ENCODE measurements at regions not wholly inside any gene's neighbourhood (a gene's known extent, or its start where the extent isn't known, plus 50 kb on each side); places are given as distances from the start of the nearest gene placed in this dataset.
"Not testable (repeated sequence)": the region's sequence is repeated elsewhere in the genome, so short reads cannot be mapped to it uniquely, and the experiment has no call there.

GRCh38 chr4:54840430-54840829 is 182.7 kb downstream of the KIT start:
- TF ChIP-seq CTCF (IDR thresholded peaks at IDR 0.05; ENCODE audit: low read depth, low read length): no peak
- Histone ChIP-seq H3K4me1 (no peaks in the 10 kb centered on the region), H3K9me3 (no peaks in the 10 kb centered on the region), H3K27me3 (no peaks in the 10 kb centered on the region), H3K36me3 (no peaks in the 10 kb centered on the region), H3K4me3 (ENCODE audit: low read depth, low read length) (no peak overlapping the region)
- DNase-seq: no peak

- Histone ChIP-seq H3K4me1 (no peaks in the 10 kb centered on the region), H3K36me3 (no peaks in the 10 kb centered on the region), H3K4me3 (ENCODE audit: low read depth, low read length) (no peak overlapping the region), H3K9me3 (no peaks in the 10 kb centered on the region), H3K27me3 (no peaks in the 10 kb centered on the region)
- TF ChIP-seq CTCF (IDR thresholded peaks at IDR 0.05; ENCODE audit: low read depth, low read length): no peak
- DNase-seq: no peak
Observed at GRCh38 chr4:54838301-54838700, 180.5 kb downstream of the KIT start.

GRCh38 chr4:54837576-54838140 is 179.9 kb downstream of the KIT start:
- Histone ChIP-seq H3K9me3 (no peaks in the 10 kb centered on the region), H3K4me3 (ENCODE audit: low read depth, low read length) (no peak overlapping the region), H3K4me1 (no peaks in the 10 kb centered on the region), H3K36me3 (no peaks in the 10 kb centered on the region), H3K27me3 (no peaks in the 10 kb centered on the region)
- no peak for DNase-seq
- no peak for TF ChIP-seq CTCF (IDR thresholded peaks at IDR 0.05; ENCODE audit: low read depth, low read length)

GRCh38 chr4:54828361-54828760 is 170.6 kb downstream of the KIT start:
- not testable (repeated sequence) for DNase-seq; H3K4me1 ChIP-seq; H3K36me3 ChIP-seq; H3K27me3 ChIP-seq; H3K9me3 ChIP-seq; H3K4me3 ChIP-seq (ENCODE audit: low read depth, low read length)

- DNase-seq: no peak
- H3K27me3 ChIP-seq: no peaks in the 10 kb centered on the region
- H3K4me3 ChIP-seq (ENCODE audit: low read depth, low read length): no peak overlapping the region
- no peaks in the 10 kb centered on the region for H3K9me3 ChIP-seq
- TF ChIP-seq CTCF (IDR thresholded peaks at IDR 0.05; ENCODE audit: low read depth, low read length): no peak
- no peaks in the 10 kb centered on the region for H3K36me3 ChIP-seq
- H3K4me1 ChIP-seq: no peaks in the 10 kb centered on the region
Observed at GRCh38 chr4:54823616-54824015, 165.9 kb downstream of the KIT start.

GRCh38 chr4:54819034-54819433 is 161.3 kb downstream of the KIT start:
- no peak for TF ChIP-seq CTCF (IDR thresholded peaks at IDR 0.05; ENCODE audit: low read depth, low read length)
- Histone ChIP-seq H3K4me3 (ENCODE audit: low read depth, low read length) (no peak overlapping the region), H3K4me1 (no peaks in the 10 kb centered on the region), H3K36me3 (no peaks in the 10 kb centered on the region), H3K9me3 (no peaks in the 10 kb centered on the region), H3K27me3 (no peaks in the 10 kb centered on the region)
- DNase-seq: no peak

- no peaks in the 10 kb centered on the region for H3K27me3 ChIP-seq
- no peak overlapping the region for H3K4me3 ChIP-seq (ENCODE audit: low read depth, low read length)
- no peak for TF ChIP-seq CTCF (IDR thresholded peaks at IDR 0.05; ENCODE audit: low read depth, low read length)
- H3K4me1 ChIP-seq: no peaks in the 10 kb centered on the region
- H3K36me3 ChIP-seq: no peaks in the 10 kb centered on the region
- no peak for DNase-seq
- no peaks in the 10 kb centered on the region for H3K9me3 ChIP-seq
Observed at GRCh38 chr4:54818481-54818880, 160.7 kb downstream of the KIT start.

Measured in BE2C (cell line).